ENCODE measurements at regions not wholly inside any gene's neighbourhood (a gene's known extent, or its start where the extent isn't known, plus 50 kb on each side); places are given as distances from the start of the nearest gene placed in this dataset.

DNA sequence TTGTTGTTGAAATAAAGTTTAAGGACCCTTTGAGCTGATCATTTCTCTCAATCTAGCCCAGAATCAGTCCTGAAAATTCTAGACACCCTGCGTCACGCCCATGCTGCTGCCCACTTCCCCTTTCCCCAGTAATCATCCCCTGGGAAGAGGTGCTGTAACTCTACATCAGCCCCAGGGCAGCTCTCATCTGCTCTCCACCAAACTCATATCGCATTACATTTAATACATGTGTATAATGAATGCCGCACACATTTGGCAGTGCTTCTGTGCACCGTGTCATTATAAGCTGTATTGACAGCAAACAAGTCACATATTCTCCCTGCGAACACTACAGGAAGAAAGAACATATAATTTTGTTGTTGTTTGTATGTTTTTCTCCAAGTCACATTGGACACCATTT lies 539.7 kb upstream of the DAB1 start:
- Histone ChIP-seq H3K4me3 (no peak overlapping the region), H3K4me1 (no peaks in the 10 kb centered on the region), H3K27ac (no peak overlapping the region), H3K36me3 (no peaks in the 10 kb centered on the region), H3K27me3 (no peaks in the 10 kb centered on the region), H3K9me3 (no peaks in the 10 kb centered on the region)
- DNase-seq (no peak), ATAC-seq (no peak)
- TF ChIP-seq CTCF (IDR thresholded peaks at IDR 0.05) (no peak), POLR2A (IDR thresholded peaks at IDR 0.05) (no peak)
- WGBS, 4 donors: 80 to 85% (median 82%) methylated on average over 6 of the region's 6 CpGs
- intact Hi-C loops (cut with DNase I): no loop called here

DNA sequence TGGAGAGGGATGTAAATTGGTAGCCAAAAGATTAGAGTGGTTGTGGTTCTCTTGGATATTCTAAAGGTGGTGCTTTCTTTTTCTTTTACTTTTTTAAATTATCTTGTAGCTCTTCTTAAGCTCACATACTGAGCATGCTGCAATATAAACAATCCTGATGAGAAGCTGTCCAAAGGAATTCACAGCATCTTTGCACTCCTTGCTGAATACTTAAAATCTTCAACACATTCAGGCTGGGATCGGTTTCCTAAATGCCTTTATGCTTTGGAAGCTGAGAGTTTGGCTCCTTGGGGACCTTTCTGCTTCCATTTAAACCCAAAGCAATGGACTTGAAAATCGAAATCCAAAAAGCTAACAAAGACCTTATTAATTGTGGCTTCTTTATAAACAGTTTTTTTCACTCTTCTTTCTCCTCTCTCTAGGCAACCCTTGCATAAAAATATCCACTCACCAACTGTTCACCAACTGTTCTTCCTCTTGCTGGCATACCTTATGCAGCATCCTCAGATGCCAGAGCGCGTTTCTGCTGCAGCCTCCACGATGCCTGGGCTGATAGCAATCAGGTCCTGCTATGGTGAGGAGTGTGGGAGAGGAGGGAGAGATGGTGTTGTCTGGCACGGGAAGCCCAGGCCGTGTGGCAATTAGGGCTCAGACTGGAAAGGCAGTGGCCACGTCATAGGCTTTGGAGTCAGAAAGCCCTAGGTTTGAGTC lies 535.8 kb upstream of the DAB1 start:
- H3K4me1 ChIP-seq: peaks cover 0 to 5% (median 0%) of the 10 kb centered on the region in 12 donors
- no peaks in the 10 kb centered on the region for H3K27me3 ChIP-seq
- no peak for TF ChIP-seq POLR2A (IDR thresholded peaks at IDR 0.05)
- no peak for TF ChIP-seq CTCF (IDR thresholded peaks at IDR 0.05)
- no peak overlapping the region for H3K27ac ChIP-seq
- H3K9me3 ChIP-seq: no peaks in the 10 kb centered on the region
- ATAC-seq (no peak), DNase-seq (no peak)
- H3K36me3 ChIP-seq: no peaks in the 10 kb centered on the region
- intact Hi-C loops (cut with DNase I): no loop called here
- H3K4me3 ChIP-seq: no peak overlapping the region
- 47 to 55% (median 49%) methylated on average over 8 of the region's 8 CpGs for WGBS, 4 donors

DNA sequence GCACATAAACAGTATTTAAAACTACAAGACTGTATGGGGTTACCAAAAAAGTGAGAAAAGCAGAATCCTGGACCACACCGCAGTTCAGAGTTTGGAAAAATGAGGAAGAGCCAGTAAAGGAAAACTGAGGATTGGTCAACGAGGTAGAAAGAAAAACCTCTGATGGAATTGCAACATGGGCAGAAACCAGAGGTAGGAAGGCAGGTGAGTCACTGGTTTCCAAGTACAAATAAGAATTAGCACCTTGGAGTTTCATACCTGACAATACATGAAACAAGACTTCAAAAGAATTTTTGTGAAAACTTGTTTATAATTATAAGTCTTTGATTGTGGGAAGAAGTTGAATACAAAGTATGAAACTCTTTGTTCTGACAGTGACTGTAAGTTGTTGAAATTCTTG lies 533.7 kb upstream of the DAB1 start:
- intact Hi-C loops (cut with DNase I): no loop called here

GRCh38 chr1:57951390-57951789 lies 527.5 kb upstream of the DAB1 start:
- H3K27ac ChIP-seq: no peak overlapping the region
- no peaks in the 10 kb centered on the region for H3K36me3 ChIP-seq
- intact Hi-C loops (cut with DNase I): no loop called here
- no peak for TF ChIP-seq POLR2A (IDR thresholded peaks at IDR 0.05)
- no peak for TF ChIP-seq CTCF (IDR thresholded peaks at IDR 0.05)
- DNase-seq (no peak), ATAC-seq (no peak)
- WGBS, 4 donors: 43 to 84% (median 50%) methylated on average over 4 of the region's 4 CpGs
- H3K4me1 ChIP-seq: peaks cover 0 to 5% (median 0%) of the 10 kb centered on the region in 12 donors
- H3K9me3 ChIP-seq: no peaks in the 10 kb centered on the region
- no peak overlapping the region for H3K4me3 ChIP-seq
- H3K27me3 ChIP-seq: no peaks in the 10 kb centered on the region

More for the DNA sequence above, 533.7 kb upstream of the DAB1 start:
- Histone ChIP-seq H3K4me1 (peaks cover 0 to 5% (median 0%) of the 10 kb centered on the region in 12 donors), H3K9me3 (no peaks in the 10 kb centered on the region), H3K4me3 (no peak overlapping the region), H3K27me3 (no peaks in the 10 kb centered on the region), H3K36me3 (no peaks in the 10 kb centered on the region), H3K27ac (no peak overlapping the region)
- no peak for ATAC-seq
- 76 to 80% (median 79%) methylated on average over 2 of the region's 2 CpGs for WGBS, 4 donors
- no peak for DNase-seq
- TF ChIP-seq POLR2A (IDR thresholded peaks at IDR 0.05) (no peak), CTCF (IDR thresholded peaks at IDR 0.05) (no peak)
